Stimulated activated CD4-positive, alpha-beta T cell treated with anti-CD3 and anti-CD28 coated beads, TNF-alpha, amount 100 ng/mL, for 48 hours (primary cell): ENCODE measurements at regions not wholly inside any gene's neighbourhood (a gene's known extent, or its start where the extent isn't known, plus 50 kb on each side); places are given as distances from the start of the nearest gene placed in this dataset.
"Not testable (repeated sequence)": the region's sequence is repeated elsewhere in the genome, so short reads cannot be mapped to it uniquely, and the experiment has no call there.

Experiments used
- DNase-seq, 3 donors: peaks; one replicate each; pipeline ENCODE4 v3.0.0-alpha.2; 2020; ENCODE audit warnings: low read depth in 3 of 3

DNA sequence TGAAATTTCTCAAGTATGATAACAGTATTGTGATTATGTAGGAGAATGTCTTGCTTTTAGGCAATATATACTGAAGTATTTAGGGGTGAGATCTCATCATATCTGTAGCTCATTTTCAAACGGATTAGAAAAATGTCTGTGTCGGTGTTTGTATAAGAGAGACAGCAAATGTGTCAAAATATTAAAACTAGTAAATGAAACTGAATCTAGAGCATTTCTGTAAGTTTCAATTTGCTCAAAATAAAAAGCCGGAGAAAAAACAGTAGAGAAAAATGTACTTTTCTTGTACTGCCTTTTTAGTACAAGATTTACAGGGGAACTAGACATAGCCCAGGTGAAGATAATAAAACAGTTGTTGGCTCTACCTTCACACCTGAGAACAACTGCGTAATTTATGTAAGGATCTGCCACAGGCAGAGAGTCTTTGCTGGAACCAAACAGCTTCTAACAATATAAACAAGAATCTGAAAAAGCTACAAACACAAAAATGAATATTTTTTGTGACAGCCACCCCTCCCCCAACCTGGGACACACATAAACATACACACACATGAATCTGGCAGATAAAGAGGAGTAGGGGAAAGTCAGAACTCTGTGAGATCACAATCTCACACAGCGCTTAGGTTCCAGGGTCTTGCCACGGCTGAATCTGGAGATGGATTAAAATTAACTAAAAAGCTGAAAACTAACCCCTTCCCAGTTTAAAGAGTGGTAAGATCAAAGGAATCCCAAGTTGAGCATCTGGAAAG is 153.3 kb downstream of the AVL9 start:
- no peak for DNase-seq

DNA sequence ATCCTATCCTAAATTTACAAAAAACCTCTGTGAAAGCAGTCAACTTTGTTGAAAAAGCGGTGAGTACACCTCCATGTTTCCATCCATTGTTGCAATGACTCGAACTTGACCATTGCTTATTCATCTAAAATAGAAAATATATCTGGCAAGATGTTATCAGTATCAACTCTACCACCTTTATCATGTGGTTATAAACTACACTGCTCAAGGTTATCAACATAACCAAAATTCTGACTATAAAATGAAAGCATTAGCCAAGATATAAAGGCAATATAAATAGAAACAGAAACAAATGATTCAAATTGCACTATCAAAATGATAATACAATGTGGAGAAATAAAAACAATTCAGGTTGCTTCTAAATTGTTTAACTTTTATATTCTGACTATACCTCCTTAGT is 150.0 kb downstream of the AVL9 start:
- DNase-seq = not testable (repeated sequence)

DNA sequence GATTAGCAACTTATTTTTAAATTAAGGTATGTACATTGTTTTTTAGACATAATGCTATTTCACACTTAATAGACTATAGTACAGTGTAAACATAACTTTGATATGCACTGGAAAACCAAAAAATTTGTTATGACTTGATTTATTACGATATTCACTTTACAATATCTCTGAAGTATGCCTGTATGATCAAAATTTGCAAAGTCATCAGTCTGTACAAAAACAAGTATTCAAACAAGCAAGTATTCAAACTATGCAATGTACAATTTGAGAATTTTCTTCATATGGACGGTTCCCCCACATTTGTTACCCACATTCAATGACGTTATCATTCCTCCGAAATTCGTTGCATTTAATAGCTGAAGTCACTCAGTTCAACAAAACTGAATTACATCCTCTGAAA is 147.9 kb downstream of the AVL9 start:
- DNase-seq = no peak

DNA sequence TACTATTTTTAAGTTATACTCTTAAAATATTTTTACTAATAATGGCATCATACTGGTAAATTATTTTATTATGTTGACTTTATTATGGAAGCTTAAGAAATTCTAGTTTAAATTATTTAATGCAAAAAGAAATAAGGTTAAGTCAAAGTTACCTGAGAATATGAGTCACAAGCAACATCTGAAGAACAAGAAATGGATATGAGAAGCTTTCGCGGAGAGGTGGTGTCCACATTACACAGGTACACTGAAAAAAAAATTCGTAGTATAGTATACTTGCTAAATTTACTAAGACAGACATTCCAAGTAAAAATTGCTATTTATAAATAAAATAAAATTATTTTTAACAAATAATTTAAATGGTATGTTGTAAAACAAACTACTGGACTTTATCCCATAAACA is 143.8 kb downstream of the AVL9 start:
- no peak for DNase-seq

DNA sequence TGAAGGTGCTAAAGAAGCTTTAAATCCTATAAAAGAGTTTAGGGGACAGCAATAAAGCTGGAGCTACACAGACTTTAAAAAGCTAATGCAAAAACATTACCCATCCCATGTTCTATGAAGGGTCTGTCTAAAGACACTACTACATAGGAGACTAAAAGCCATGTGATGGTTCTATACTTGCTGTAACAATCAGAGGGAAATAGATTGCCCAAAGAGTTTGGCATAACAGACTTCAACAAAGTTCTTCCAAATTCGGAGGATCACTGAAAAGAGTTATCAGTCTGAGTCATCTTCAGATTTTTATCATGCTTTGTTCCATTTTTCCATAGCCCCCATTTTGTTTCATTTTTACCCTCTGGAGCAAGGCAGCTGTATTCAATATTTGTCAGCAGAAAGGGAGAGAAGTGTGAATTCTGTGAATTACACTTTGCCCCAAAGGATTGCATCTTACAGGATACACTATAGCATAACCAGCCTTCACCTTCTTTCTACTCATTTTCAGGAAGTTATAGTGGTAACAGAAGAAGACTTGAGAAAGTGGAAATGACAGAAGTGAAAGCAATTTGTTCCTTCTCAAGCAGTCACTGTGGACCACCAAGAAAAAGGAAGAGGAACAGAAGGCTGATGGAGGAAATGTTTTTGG is 143.3 kb downstream of the AVL9 start:
- not testable (repeated sequence) for DNase-seq
